ENCODE measurements at regions not wholly inside any gene's neighbourhood (a gene's known extent, or its start where the extent isn't known, plus 50 kb on each side); places are given as distances from the start of the nearest gene placed in this dataset.

DNA sequence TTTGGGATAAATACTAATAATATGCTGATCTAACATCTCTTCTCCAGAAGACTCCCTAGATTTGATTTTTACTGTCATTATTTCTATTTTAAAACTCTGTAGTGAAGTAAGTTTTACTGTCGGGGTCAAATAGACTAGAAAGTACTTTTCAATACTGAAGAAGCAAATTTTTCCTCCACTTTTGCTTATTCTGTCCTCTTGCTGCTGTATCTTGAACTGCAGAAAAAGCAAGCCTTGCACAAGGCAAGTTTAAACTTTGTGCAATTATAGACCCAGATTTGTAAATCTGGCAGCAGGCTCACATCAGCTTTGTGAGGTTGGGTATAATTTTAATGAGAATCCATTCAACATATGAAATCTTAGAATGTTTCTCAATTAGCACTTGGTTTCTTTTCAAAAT, 151.1 kb upstream of the ETS2 start (continued):
- no peak for TF ChIP-seq GABPA (IDR thresholded peaks at IDR 0.05 in 1 of 2, conservative IDR thresholded peaks at IDR 0.05 in 1 of 2)
- TF ChIP-seq, protein P1, sequence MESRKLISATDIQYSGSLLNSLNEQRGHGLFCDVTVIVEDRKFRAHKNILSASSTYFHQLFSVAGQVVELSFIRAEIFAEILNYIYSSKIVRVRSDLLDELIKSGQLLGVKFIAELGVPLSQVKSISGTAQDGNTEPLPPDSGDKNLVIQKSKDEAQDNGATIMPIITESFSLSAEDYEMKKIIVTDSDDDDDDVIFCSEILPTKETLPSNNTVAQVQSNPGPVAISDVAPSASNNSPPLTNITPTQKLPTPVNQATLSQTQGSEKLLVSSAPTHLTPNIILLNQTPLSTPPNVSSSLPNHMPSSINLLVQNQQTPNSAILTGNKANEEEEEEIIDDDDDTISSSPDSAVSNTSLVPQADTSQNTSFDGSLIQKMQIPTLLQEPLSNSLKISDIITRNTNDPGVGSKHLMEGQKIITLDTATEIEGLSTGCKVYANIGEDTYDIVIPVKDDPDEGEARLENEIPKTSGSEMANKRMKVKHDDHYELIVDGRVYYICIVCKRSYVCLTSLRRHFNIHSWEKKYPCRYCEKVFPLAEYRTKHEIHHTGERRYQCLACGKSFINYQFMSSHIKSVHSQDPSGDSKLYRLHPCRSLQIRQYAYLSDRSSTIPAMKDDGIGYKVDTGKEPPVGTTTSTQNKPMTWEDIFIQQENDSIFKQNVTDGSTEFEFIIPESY (IDR thresholded peaks at IDR 0.05) = no peak

DNA sequence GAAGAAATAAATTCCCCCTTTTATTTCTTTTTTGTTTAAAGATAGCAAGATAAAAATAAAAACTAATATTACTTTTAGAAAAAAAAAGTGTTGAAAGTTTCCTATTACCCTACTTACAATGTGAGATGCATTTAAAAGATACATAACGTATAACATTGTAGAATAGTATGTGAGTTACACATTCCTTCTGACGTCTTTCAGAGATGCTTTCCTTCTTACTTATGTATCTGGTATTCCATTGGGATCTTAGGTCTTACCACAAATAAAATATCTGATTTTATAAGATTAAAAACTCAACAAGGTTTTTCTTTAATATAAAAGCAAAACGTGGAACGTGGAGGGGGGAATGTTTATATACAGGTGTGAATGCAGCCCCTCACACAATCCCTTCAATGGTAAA, 147.2 kb upstream of the ETS2 start:
- 69% methylated on average over 4 of the region's 4 CpGs for WGBS
- TF ChIP-seq GABPA (IDR thresholded peaks at IDR 0.05 in 1 of 2, conservative IDR thresholded peaks at IDR 0.05 in 1 of 2) (no peak), HNF4G (IDR thresholded peaks at IDR 0.05) (no peak), HNF4A (conservative IDR thresholded peaks at IDR 0.05) (no peak), JUND (IDR thresholded peaks at IDR 0.05) (no peak), SP1 (IDR thresholded peaks at IDR 0.05) (no peak), YY1 (IDR thresholded peaks at IDR 0.05) (no peak), RXRA (IDR thresholded peaks at IDR 0.05) (no peak), RAD21 (IDR thresholded peaks at IDR 0.05) (no peak), FOXA1 (IDR thresholded peaks at IDR 0.05) (no peak), FOXA2 (IDR thresholded peaks at IDR 0.05) (no peak), NR2F2 (IDR thresholded peaks at IDR 0.05) (no peak), TAF1 (conservative IDR thresholded peaks at IDR 0.05) (no peak), EGR1 (IDR thresholded peaks at IDR 0.05; ENCODE audit: low read depth in 2 of 2) (no peak)
- TF ChIP-seq, protein P2, sequence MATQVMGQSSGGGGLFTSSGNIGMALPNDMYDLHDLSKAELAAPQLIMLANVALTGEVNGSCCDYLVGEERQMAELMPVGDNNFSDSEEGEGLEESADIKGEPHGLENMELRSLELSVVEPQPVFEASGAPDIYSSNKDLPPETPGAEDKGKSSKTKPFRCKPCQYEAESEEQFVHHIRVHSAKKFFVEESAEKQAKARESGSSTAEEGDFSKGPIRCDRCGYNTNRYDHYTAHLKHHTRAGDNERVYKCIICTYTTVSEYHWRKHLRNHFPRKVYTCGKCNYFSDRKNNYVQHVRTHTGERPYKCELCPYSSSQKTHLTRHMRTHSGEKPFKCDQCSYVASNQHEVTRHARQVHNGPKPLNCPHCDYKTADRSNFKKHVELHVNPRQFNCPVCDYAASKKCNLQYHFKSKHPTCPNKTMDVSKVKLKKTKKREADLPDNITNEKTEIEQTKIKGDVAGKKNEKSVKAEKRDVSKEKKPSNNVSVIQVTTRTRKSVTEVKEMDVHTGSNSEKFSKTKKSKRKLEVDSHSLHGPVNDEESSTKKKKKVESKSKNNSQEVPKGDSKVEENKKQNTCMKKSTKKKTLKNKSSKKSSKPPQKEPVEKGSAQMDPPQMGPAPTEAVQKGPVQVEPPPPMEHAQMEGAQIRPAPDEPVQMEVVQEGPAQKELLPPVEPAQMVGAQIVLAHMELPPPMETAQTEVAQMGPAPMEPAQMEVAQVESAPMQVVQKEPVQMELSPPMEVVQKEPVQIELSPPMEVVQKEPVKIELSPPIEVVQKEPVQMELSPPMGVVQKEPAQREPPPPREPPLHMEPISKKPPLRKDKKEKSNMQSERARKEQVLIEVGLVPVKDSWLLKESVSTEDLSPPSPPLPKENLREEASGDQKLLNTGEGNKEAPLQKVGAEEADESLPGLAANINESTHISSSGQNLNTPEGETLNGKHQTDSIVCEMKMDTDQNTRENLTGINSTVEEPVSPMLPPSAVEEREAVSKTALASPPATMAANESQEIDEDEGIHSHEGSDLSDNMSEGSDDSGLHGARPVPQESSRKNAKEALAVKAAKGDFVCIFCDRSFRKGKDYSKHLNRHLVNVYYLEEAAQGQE (IDR thresholded peaks at IDR 0.05) = no peak
- TF ChIP-seq, protein P3, sequence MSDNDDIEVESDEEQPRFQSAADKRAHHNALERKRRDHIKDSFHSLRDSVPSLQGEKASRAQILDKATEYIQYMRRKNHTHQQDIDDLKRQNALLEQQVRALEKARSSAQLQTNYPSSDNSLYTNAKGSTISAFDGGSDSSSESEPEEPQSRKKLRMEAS (IDR thresholded peaks at IDR 0.05) = no peak
- TF ChIP-seq, protein P4, sequence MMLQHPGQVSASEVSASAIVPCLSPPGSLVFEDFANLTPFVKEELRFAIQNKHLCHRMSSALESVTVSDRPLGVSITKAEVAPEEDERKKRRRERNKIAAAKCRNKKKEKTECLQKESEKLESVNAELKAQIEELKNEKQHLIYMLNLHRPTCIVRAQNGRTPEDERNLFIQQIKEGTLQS (IDR thresholded peaks at IDR 0.05) = no peak
- TF ChIP-seq, protein P1 (IDR thresholded peaks at IDR 0.05) = no peak
- TF ChIP-seq, protein P5, sequence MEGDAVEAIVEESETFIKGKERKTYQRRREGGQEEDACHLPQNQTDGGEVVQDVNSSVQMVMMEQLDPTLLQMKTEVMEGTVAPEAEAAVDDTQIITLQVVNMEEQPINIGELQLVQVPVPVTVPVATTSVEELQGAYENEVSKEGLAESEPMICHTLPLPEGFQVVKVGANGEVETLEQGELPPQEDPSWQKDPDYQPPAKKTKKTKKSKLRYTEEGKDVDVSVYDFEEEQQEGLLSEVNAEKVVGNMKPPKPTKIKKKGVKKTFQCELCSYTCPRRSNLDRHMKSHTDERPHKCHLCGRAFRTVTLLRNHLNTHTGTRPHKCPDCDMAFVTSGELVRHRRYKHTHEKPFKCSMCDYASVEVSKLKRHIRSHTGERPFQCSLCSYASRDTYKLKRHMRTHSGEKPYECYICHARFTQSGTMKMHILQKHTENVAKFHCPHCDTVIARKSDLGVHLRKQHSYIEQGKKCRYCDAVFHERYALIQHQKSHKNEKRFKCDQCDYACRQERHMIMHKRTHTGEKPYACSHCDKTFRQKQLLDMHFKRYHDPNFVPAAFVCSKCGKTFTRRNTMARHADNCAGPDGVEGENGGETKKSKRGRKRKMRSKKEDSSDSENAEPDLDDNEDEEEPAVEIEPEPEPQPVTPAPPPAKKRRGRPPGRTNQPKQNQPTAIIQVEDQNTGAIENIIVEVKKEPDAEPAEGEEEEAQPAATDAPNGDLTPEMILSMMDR (IDR thresholded peaks at IDR 0.05; ENCODE audit: low read depth, low read length, missing input control) = no peak
- Histone ChIP-seq H3K36me3 (ENCODE audit: control insufficient read depth in 4 of 4, insufficient read depth in 3 of 4, low read depth in 1 of 4, low read length in 3 of 4) (no peaks in the 10 kb centered on the region), H3K4me3 (ENCODE audit: low read depth in 1 of 3, low read length in 3 of 3) (no peak overlapping the region), H3K9me3 (ENCODE audit: control insufficient read depth in 4 of 4, low read length in 3 of 4) (no peaks in the 10 kb centered on the region), H3K27me3 (ENCODE audit: control insufficient read depth in 4 of 4, insufficient read depth in 4 of 4, low read length in 3 of 4) (peaks cover 0 to 13% (median 11%) of the 10 kb centered on the region in 4 donors), H3K4me1 (ENCODE audit: control insufficient read depth in 4 of 4, insufficient read depth in 4 of 4, low read length in 3 of 4) (peaks cover 2 to 13% (median 11%) of the 10 kb centered on the region in 4 donors), H3K27ac (ENCODE audit: low read depth in 1 of 2, low read length in 2 of 2) (no peak overlapping the region), H3K9ac (ENCODE audit: low read depth in 1 of 2, low read length in 2 of 2) (no peak overlapping the region)
- DNase-seq (ENCODE audit: low spot score) = no peak

Data from liver (tissue), 8 donors.